CD4-positive, alpha-beta T cell (primary cell): ENCODE measurements at regions not wholly inside any gene's neighbourhood (a gene's known extent, or its start where the extent isn't known, plus 50 kb on each side); places are given as distances from the start of the nearest gene placed in this dataset.

ENCODE experiments used
- ATAC-seq: fragments of 200-7000 bp; cut with Tn5 transposase; one replicate; pipeline ENCODE4 v1.10.0; 2022; ENCODE audit warnings: mild to moderate bottlenecking; ENCODE audit not compliant: poor library complexity
- CTCF ChIA-PET: fragments of 350-600 bp; sonication (Branson Sonifier 250); formaldehyde crosslinking; loops from one replicate; lab custom pipeline; 2021; ENCODE audit warnings: antibody characterized with exemption, inconsistent platforms; lab: Charles Lee
- POLR2A ChIA-PET: fragments of 350-600 bp; sonication (Branson Sonifier 250); formaldehyde crosslinking; loops from one replicate; lab custom pipeline; 2021; ENCODE audit warnings: antibody characterized with exemption, inconsistent platforms; lab: Charles Lee
- DNase-seq, 14 experiments: peaks; one replicate each; pipeline ENCODE4 v3.0.0-alpha.2; 2013 to 2020; ENCODE audit warnings: mixed read lengths in 2 of 14
- H3K27ac ChIP-seq, 2 donors: one replicate each; pipeline versions ENCODE4 v1.5.1 to v1.7.0; 2013; ENCODE audit warnings: low read length in 2 of 2, low read depth in 1 of 2, mild to moderate bottlenecking in 1 of 2
- H3K27me3 ChIP-seq, 2 experiments: 1 replicate in 1 of 2; 2 replicates in 1 of 2; pipeline versions ENCODE4 v1.6.1 to v1.7.0; 2013; ENCODE audit warnings: low read length in 2 of 2, control low read depth in 1 of 2, mild to moderate bottlenecking in 1 of 2, moderate library complexity in 1 of 2; ENCODE audit not compliant: insufficient read depth in 2 of 2, control insufficient read depth in 1 of 2
- H3K36me3 ChIP-seq: one replicate; pipeline ENCODE4 v1.6.1; 2013; ENCODE audit warnings: low read length, control low read depth; ENCODE audit not compliant: insufficient read depth
- H3K4me1 ChIP-seq: one replicate; pipeline ENCODE4 v1.6.1; 2013; ENCODE audit warnings: low read length, control low read depth; ENCODE audit not compliant: insufficient read depth
- H3K4me3 ChIP-seq: one replicate; pipeline ENCODE4 v1.5.1; 2013; ENCODE audit warnings: mild to moderate bottlenecking, low read length, moderate library complexity
- H3K9me3 ChIP-seq, 2 experiments: 1 replicate in 1 of 2; 2 replicates in 1 of 2; pipeline versions ENCODE4 v1.6.1 to v1.7.0; 2013; ENCODE audit warnings: low read length in 2 of 2, mild to moderate bottlenecking in 2 of 2, control low read depth in 1 of 2, moderate library complexity in 1 of 2; ENCODE audit not compliant: control insufficient read depth in 1 of 2, insufficient read depth in 1 of 2
- H3K27ac Mint-ChIP-seq: one replicate; pipeline ENCODE4 v1.8.0; 2020; ENCODE audit warnings: mixed read lengths
- H3K27me3 Mint-ChIP-seq: one replicate; pipeline ENCODE4 v1.8.0; 2021; ENCODE audit warnings: mixed read lengths
- H3K36me3 Mint-ChIP-seq: one replicate; pipeline ENCODE4 v1.8.0; 2021; ENCODE audit warnings: low read depth, mixed read lengths
- H3K4me1 Mint-ChIP-seq: one replicate; pipeline ENCODE4 v1.8.0; 2021; ENCODE audit warnings: low read depth, mixed read lengths
- H3K4me3 Mint-ChIP-seq: one replicate; pipeline ENCODE4 v1.8.0; 2020; ENCODE audit warnings: mild to moderate bottlenecking, mixed read lengths
- H3K9me3 Mint-ChIP-seq: one replicate; pipeline ENCODE4 v1.8.0; 2020; ENCODE audit warnings: mixed read lengths
- CTCF ChIP-seq: fragments of 200-600 bp; IDR thresholded peaks from one replicate; pipeline ENCODE4 v1.8.0; 2022; ENCODE audit warnings: antibody characterized with exemption, mild to moderate bottlenecking
- intact Hi-C, 2 experiments: fragments of 100-400 bp; cut with DNase I in 1 of 2; cut with micrococcal nuclease in 1 of 2; formaldehyde crosslinking; loops; one replicate each; pipeline versions ENCODE4 v1.15.1 to v1.9.0; 2023 to 2025; cut with DNase I, micrococcal nuclease

- no peaks in the 10 kb centered on the region for H3K36me3 ChIP-seq
- no peak overlapping the region for H3K4me3 Mint-ChIP-seq
- H3K4me1 Mint-ChIP-seq = no peaks in the 10 kb centered on the region
- ATAC-seq = no peak
- no peaks in the 10 kb centered on the region for H3K4me1 ChIP-seq
- no peaks in the 10 kb centered on the region for H3K27me3 ChIP-seq
- H3K9me3 ChIP-seq = no peaks in the 10 kb centered on the region
- no peaks in the 10 kb centered on the region for H3K27me3 Mint-ChIP-seq
- no peak for TF ChIP-seq CTCF
- intact Hi-C loops = loop anchor here in 1 of 2 experiments (5.0 kb wide), 1 partner anchor 49 kb away; the partner anchor contains the start of gene TNIK
- CTCF ChIA-PET = no interaction called here
- H3K36me3 Mint-ChIP-seq = no peaks in the 10 kb centered on the region
- H3K4me3 ChIP-seq = no peak overlapping the region
- no peak for DNase-seq
- POLR2A ChIA-PET = no interaction called here
- H3K9me3 Mint-ChIP-seq = no peaks in the 10 kb centered on the region
- no peak overlapping the region for H3K27ac ChIP-seq
- no peak overlapping the region for H3K27ac Mint-ChIP-seq
These were observed 51.2 kb upstream of the TNIK start for GRCh38 chr3:171511450-171511849.
